HEK293 (cell line): ENCODE measurements at regions not wholly inside any gene's neighbourhood (a gene's known extent, or its start where the extent isn't known, plus 50 kb on each side); places are given as distances from the start of the nearest gene placed in this dataset.

Experiments used
- CTCF ChIA-PET: fragments of 350-600 bp; formaldehyde crosslinking; extraction: SDS; loops from one replicate; lab custom pipeline; 2021; ENCODE audit warnings: antibody characterized with exemption; lab: Yijun Ruan, JAX
- POLR2A ChIA-PET: fragments of 300-600 bp; formaldehyde crosslinking; extraction: SDS; loops from one replicate; lab custom pipeline; 2020; ENCODE audit warnings: antibody characterized with exemption, inconsistent platforms; lab: Yijun Ruan, JAX
- H3K27ac ChIP-seq: fragments of 200-500 bp; sonication (Bioruptor generic); 2 replicates; pipeline ENCODE4 v1.5.1; 2014; ENCODE audit warnings: low read depth, low read length, control low read depth, inconsistent platforms; ENCODE audit errors: extremely low read depth
- H3K36me3 ChIP-seq, 2 experiments: fragments of 200-500 bp in 1 of 2; sonication (Bioruptor generic) in 1 of 2; 1 replicate in 1 of 2; 2 replicates in 1 of 2; pipeline ENCODE4 v1.5.1; 2014 to 2017; ENCODE audit warnings: inconsistent platforms in 2 of 2, low read length in 2 of 2; ENCODE audit not compliant: control insufficient read depth in 2 of 2, insufficient read depth in 1 of 2
- H3K4me1 ChIP-seq: fragments of 200-500 bp; sonication (Bioruptor generic); 2 replicates; pipeline ENCODE4 v1.5.1; 2014; ENCODE audit warnings: mild to moderate bottlenecking, low read length, inconsistent platforms; ENCODE audit not compliant: control insufficient read depth, insufficient read depth
- H3K4me3 ChIP-seq: 2 replicates; pipeline ENCODE4 v1.5.1; 2011; ENCODE audit warnings: low read depth, mild to moderate bottlenecking, control low read depth, low read length, moderate library complexity
- H3K9me3 ChIP-seq: fragments of 200-500 bp; sonication (Bioruptor generic); 2 replicates; pipeline ENCODE4 v1.5.1; 2014; ENCODE audit warnings: low read depth, low read length, inconsistent platforms; ENCODE audit not compliant: control insufficient read depth, insufficient read depth
- BCL11A ChIP-seq: fragments of 450-650 bp; formaldehyde crosslinking; IDR thresholded peaks from 2 replicates; pipeline ENCODE4 v1.5.1; 2016; ENCODE audit warnings: low read depth, missing biosample characterization, missing genetic modification characterization
- MEIS1 ChIP-seq: sonication (generic); formaldehyde crosslinking; IDR thresholded peaks from 2 replicates; pipeline ENCODE4 v1.8.1; 2022; ENCODE audit warnings: missing genetic modification reagents, mild to moderate bottlenecking, borderline replicate concordance
- PRDM1 ChIP-seq: fragments of 450-650 bp; formaldehyde crosslinking; IDR thresholded peaks from 2 replicates; pipeline ENCODE4; 2016; ENCODE audit warnings: missing biosample characterization, missing genetic modification characterization
- YY1 ChIP-seq: fragments of 450-650 bp; formaldehyde crosslinking; IDR thresholded peaks from 2 replicates; pipeline ENCODE4 v1.5.1; 2018; ENCODE audit warnings: missing biosample characterization, missing genetic modification characterization
- ZBTB8A ChIP-seq: fragments of 450-650 bp; formaldehyde crosslinking; IDR thresholded peaks from 2 replicates; pipeline ENCODE4 v1.5.1; 2016; ENCODE audit warnings: missing biosample characterization, missing genetic modification characterization
- ZNF114 ChIP-seq: fragments of 450-650 bp; formaldehyde crosslinking; IDR thresholded peaks from 2 replicates; pipeline ENCODE4 v1.5.0; 2017; ENCODE audit warnings: missing biosample characterization, missing genetic modification characterization
- ZNF132 ChIP-seq: fragments of 450-650 bp; formaldehyde crosslinking; IDR thresholded peaks from 2 replicates; pipeline ENCODE4 v1.5.1; 2017; ENCODE audit warnings: missing biosample characterization, missing genetic modification characterization, borderline replicate concordance
- ZNF146 ChIP-seq: fragments of 450-650 bp; formaldehyde crosslinking; IDR thresholded peaks from 2 replicates; pipeline ENCODE4 v1.5.1; 2016; ENCODE audit warnings: missing biosample characterization, missing genetic modification characterization
- ZNF16 ChIP-seq: fragments of 450-650 bp; formaldehyde crosslinking; IDR thresholded peaks from 2 replicates; pipeline ENCODE4 v1.5.1; 2016; ENCODE audit warnings: low read depth, missing biosample characterization, missing genetic modification characterization
- ZNF175 ChIP-seq: fragments of 450-650 bp; formaldehyde crosslinking; IDR thresholded peaks from 2 replicates; pipeline ENCODE4 v1.5.1; 2016; ENCODE audit warnings: missing biosample characterization, missing genetic modification characterization
- ZNF211 ChIP-seq: fragments of 450-650 bp; formaldehyde crosslinking; IDR thresholded peaks from 2 replicates; pipeline ENCODE4 v1.5.1; 2016; ENCODE audit warnings: low read depth, missing biosample characterization, missing genetic modification characterization
- ZNF239 ChIP-seq: fragments of 450-650 bp; formaldehyde crosslinking; IDR thresholded peaks from 2 replicates; pipeline ENCODE4 v1.5.1; 2016; ENCODE audit warnings: missing biosample characterization, missing genetic modification characterization
- ZNF274 ChIP-seq, 2 experiments: fragments of 200-500 bp in 1 of 2; fragments of 450-650 bp in 1 of 2; sonication (Bioruptor generic) in 1 of 2; formaldehyde crosslinking in 1 of 2; IDR thresholded peaks; 2 replicates each; pipeline versions ENCODE4 v1.5.1 to v1.6.1; 2014 to 2016; ENCODE audit warnings: borderline replicate concordance in 1 of 2, inconsistent platforms in 1 of 2, low read length in 1 of 2, missing biosample characterization in 1 of 2, missing genetic modification characterization in 1 of 2
- ZNF335 ChIP-seq: fragments of 450-650 bp; formaldehyde crosslinking; conservative IDR thresholded peaks from 2 replicates; pipeline ENCODE4 v1.5.1; 2016; ENCODE audit warnings: missing biosample characterization, missing genetic modification characterization
- ZNF354C ChIP-seq: fragments of 450-650 bp; formaldehyde crosslinking; IDR thresholded peaks from 2 replicates; pipeline ENCODE4 v1.5.1; 2016; ENCODE audit warnings: missing biosample characterization, missing genetic modification characterization, low read depth, borderline replicate concordance
- ZNF426 ChIP-seq: fragments of 450-650 bp; formaldehyde crosslinking; IDR thresholded peaks from 2 replicates; pipeline ENCODE4 v1.5.1; 2017; ENCODE audit warnings: missing biosample characterization, missing genetic modification characterization, mild to moderate bottlenecking, inconsistent platforms, moderate library complexity
- ZNF473 ChIP-seq: fragments of 450-650 bp; formaldehyde crosslinking; IDR thresholded peaks from 2 replicates; pipeline ENCODE4 v1.5.1; 2017; ENCODE audit warnings: missing biosample characterization, missing genetic modification characterization
- ZNF510 ChIP-seq: fragments of 450-650 bp; formaldehyde crosslinking; IDR thresholded peaks from 2 replicates; pipeline ENCODE4 v1.5.1; 2018; ENCODE audit warnings: mild to moderate bottlenecking, missing genetic modification characterization, missing biosample characterization; ENCODE audit not compliant: insufficient replicate concordance
- ZNF549 ChIP-seq: fragments of 450-650 bp; IDR thresholded peaks from 2 replicates; pipeline ENCODE4 v1.5.1; 2018; ENCODE audit warnings: missing biosample characterization, missing genetic modification characterization, mild to moderate bottlenecking, inconsistent platforms, moderate library complexity
- ZNF558 ChIP-seq: fragments of 450-650 bp; formaldehyde crosslinking; IDR thresholded peaks from 2 replicates; pipeline ENCODE4 v1.5.1; 2016; ENCODE audit warnings: missing biosample characterization, missing genetic modification characterization
- ZNF623 ChIP-seq: fragments of 450-650 bp; formaldehyde crosslinking; IDR thresholded peaks from 2 replicates; pipeline ENCODE4 v1.5.1; 2016; ENCODE audit warnings: missing biosample characterization, missing genetic modification characterization
- ZSCAN23 ChIP-seq: fragments of 450-650 bp; formaldehyde crosslinking; IDR thresholded peaks from 2 replicates; pipeline ENCODE4 v1.5.1; 2016; ENCODE audit warnings: missing biosample characterization, missing genetic modification characterization
- ZSCAN30 ChIP-seq: fragments of 450-650 bp; IDR thresholded peaks from 2 replicates; pipeline ENCODE4 v1.5.1; 2018; ENCODE audit warnings: missing biosample characterization, mild to moderate bottlenecking, missing genetic modification characterization, moderate library complexity
- TF ChIP-seq, protein P1 (sequence below): fragments of 450-650 bp; formaldehyde crosslinking; IDR thresholded peaks from 2 replicates; pipeline ENCODE4 v1.5.1; 2017; ENCODE audit warnings: missing biosample characterization, mild to moderate bottlenecking, missing genetic modification characterization, moderate library complexity
- TF ChIP-seq, protein P2 (sequence below): fragments of 450-650 bp; formaldehyde crosslinking; IDR thresholded peaks from 2 replicates; pipeline ENCODE4 v1.5.1; 2016; ENCODE audit warnings: missing biosample characterization, missing genetic modification characterization, low read depth

DNA sequence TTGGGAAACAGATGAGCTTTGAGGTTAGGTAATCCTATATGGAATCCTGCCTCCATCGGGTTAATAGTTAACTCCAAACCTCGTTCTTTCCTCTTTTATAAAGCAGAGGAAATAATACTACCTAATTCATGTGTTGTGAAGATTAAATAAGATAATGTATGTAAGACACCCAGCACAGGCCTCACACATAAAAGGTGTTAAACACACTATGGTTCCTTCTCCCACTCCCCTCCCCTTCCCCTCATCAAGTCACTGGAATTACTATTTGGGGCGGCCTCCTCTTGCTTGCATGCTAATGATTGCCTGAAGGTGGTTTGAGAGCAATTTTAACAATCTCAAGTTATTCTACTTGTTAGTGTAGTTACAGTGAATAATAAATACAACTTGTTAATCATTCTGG lies 404.4 kb upstream of the RASGEF1B start:
- Histone ChIP-seq H3K36me3 (no peaks in the 10 kb centered on the region), H3K4me1 (no peaks in the 10 kb centered on the region), H3K9me3 (no peaks in the 10 kb centered on the region), H3K4me3 (no peak overlapping the region), H3K27ac (no peak overlapping the region)
- no peak for TF ChIP-seq ZNF354C (tag by site-specific recombination)
- TF ChIP-seq BCL11A (tag by site-specific recombination): no peak
- TF ChIP-seq ZNF510 (tag by site-specific recombination): no peak
- no peak for TF ChIP-seq ZBTB8A (tag by site-specific recombination)
- no peak for TF ChIP-seq ZNF239 (tag by site-specific recombination)
- ChIA-PET CTCF (interaction anchor here (0.6 kb wide), 1 partner anchor 325 kb away, joined by 3 read pairs; no protein-coding TSS in a partner anchor), POLR2A (no interaction called here)

DNA sequence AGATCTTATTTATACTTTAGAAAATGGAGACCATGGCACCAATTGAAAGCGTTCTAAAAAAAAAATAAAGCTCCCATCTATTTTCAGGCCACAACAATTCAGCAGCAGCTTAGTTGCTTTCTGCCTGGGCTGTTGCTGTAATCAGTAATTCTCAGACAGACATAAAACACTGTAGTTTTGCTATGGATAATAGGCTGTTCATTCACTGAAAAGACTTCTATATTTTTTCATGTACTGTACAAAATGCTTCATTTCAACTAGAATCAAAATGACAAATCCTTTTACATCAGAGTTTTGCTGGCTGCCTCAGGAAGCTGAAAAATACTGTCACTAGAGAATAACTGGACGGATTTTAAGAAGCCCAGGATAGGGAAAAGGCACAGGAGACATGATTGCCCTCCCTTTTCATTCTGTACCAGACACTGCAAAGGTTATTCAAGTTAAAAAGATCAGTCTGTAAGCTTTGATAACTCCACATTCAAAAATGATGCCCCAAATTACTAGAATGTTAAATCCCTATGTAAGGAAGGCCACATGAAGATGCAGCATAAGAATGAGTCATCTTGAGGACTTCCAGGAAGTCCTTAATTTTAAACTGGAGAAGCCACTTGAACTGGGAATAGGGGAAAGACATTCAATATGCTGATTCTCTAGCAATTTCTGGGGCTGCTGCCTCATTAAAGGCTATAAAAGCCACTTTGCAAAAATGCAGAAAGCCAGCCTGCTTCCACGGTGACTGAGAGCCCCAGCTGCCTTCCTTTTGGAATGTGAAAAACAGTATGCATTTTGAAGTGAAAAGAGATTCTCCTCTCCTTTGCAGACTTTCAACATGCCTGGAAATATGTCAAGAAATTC lies 403.2 kb upstream of the RASGEF1B start:
- no peak overlapping the region for H3K27ac ChIP-seq
- no peaks in the 10 kb centered on the region for H3K4me1 ChIP-seq
- no peak for TF ChIP-seq ZSCAN23
- TF ChIP-seq ZNF558 (tag by site-specific recombination): no peak
- POLR2A ChIA-PET: no interaction called here
- H3K36me3 ChIP-seq: no peaks in the 10 kb centered on the region
- CTCF ChIA-PET: interaction anchor here (0.6 to 0.7 kb wide), 2 partner anchors 176 to 216 kb away, joined by 3 to 5 read pairs; no protein-coding TSS in a partner anchor
- H3K9me3 ChIP-seq: no peaks in the 10 kb centered on the region
- H3K4me3 ChIP-seq: no peak overlapping the region

DNA sequence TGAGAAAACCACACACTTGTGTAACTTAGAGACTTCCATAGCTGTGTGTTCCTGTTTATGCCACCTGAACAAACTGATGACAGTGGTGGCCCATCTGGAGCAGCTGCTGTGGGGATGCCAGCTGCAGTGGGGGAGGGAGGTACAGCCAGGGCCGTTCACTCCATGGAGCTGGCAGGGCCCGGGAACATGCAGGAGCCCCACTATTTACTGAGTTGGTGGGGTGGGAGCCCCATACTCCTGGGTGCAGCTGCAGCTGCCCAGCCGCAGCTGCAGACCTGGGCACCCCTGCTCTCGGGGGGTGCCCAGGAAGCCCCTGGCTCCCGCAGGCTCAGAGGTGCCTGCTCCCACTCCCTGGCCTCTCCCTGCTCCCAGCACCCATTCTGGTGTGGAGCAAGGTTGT lies 398.6 kb upstream of the RASGEF1B start:
- ChIA-PET POLR2A (no interaction called here), CTCF (no interaction called here)
- no peak for TF ChIP-seq PRDM1
- TF ChIP-seq, protein P1, sequence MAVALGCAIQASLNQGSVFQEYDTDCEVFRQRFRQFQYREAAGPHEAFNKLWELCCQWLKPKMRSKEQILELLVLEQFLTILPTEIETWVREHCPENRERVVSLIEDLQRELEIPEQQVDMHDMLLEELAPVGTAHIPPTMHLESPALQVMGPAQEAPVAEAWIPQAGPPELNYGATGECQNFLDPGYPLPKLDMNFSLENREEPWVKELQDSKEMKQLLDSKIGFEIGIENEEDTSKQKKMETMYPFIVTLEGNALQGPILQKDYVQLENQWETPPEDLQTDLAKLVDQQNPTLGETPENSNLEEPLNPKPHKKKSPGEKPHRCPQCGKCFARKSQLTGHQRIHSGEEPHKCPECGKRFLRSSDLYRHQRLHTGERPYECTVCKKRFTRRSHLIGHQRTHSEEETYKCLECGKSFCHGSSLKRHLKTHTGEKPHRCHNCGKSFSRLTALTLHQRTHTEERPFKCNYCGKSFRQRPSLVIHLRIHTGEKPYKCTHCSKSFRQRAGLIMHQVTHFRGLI (tag by site-specific recombination): no peak
- TF ChIP-seq ZSCAN30 (tag by site-specific recombination): no peak
- no peak for TF ChIP-seq ZNF114 (tag by site-specific recombination)
- no peak for TF ChIP-seq ZNF132 (tag by site-specific recombination)
- no peak for TF ChIP-seq YY1
- TF ChIP-seq ZNF274 (IDR thresholded peaks at IDR 0.05; ENCODE audit: low read length): no peak
- no peak for TF ChIP-seq ZNF274 (tag by site-specific recombination; IDR thresholded peaks at IDR 0.05; ENCODE audit: borderline replicate concordance)
- no peak for TF ChIP-seq ZNF335 (tag by site-specific recombination)
- no peak for TF ChIP-seq ZNF16 (tag by site-specific recombination)
- Histone ChIP-seq H3K27ac (no peak overlapping the region), H3K4me3 (no peak overlapping the region), H3K4me1 (no peaks in the 10 kb centered on the region), H3K36me3 (no peaks in the 10 kb centered on the region), H3K9me3 (no peaks in the 10 kb centered on the region)

DNA sequence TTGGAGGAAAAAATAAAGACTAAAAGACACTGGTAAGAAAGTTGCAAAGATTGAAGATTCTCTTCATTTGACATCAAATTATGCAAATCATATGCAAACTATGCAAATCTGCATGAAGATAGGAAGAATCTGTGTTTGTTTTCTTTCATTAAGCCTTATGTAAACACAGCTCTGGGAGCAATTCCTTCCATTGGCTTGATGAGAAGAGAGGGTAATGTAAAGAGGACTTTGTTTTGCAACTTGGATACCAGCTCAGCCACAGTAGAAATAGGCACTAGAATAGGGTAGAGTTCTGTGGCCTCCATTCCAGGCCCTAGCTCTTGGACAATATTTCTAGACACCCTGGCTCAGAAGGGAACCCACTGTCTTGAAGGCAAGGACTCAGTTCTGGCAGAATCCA lies 388.4 kb upstream of the RASGEF1B start:
- Histone ChIP-seq H3K4me1 (no peaks in the 10 kb centered on the region), H3K36me3 (no peaks in the 10 kb centered on the region), H3K4me3 (no peak overlapping the region), H3K27ac (no peak overlapping the region), H3K9me3 (no peaks in the 10 kb centered on the region)
- ChIA-PET POLR2A (no interaction called here), CTCF (no interaction called here)
- TF ChIP-seq, protein P2, sequence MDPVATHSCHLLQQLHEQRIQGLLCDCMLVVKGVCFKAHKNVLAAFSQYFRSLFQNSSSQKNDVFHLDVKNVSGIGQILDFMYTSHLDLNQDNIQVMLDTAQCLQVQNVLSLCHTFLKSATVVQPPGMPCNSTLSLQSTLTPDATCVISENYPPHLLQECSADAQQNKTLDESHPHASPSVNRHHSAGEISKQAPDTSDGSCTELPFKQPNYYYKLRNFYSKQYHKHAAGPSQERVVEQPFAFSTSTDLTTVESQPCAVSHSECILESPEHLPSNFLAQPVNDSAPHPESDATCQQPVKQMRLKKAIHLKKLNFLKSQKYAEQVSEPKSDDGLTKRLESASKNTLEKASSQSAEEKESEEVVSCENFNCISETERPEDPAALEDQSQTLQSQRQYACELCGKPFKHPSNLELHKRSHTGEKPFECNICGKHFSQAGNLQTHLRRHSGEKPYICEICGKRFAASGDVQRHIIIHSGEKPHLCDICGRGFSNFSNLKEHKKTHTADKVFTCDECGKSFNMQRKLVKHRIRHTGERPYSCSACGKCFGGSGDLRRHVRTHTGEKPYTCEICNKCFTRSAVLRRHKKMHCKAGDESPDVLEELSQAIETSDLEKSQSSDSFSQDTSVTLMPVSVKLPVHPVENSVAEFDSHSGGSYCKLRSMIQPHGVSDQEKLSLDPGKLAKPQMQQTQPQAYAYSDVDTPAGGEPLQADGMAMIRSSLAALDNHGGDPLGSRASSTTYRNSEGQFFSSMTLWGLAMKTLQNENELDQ (tag by site-specific recombination): no peak
- no peak for TF ChIP-seq ZNF473 (tag by site-specific recombination)
- no peak for TF ChIP-seq ZNF426 (tag by site-specific recombination)
- TF ChIP-seq ZNF175 (tag by site-specific recombination): no peak
- TF ChIP-seq ZNF549 (tag by site-specific recombination): no peak
- no peak for TF ChIP-seq ZNF146 (tag by site-specific recombination)
- TF ChIP-seq ZSCAN23: no peak
- TF ChIP-seq ZNF623: no peak
- no peak for TF ChIP-seq MEIS1
- TF ChIP-seq ZNF132 (tag by site-specific recombination): no peak
- no peak for TF ChIP-seq ZNF211 (tag by site-specific recombination)
